Spleen (tissue), 11 donors: ENCODE measurements at regions not wholly inside any gene's neighbourhood (a gene's known extent, or its start where the extent isn't known, plus 50 kb on each side); places are given as distances from the start of the nearest gene placed in this dataset.

ENCODE experiments used
- DNase-seq: peaks from one replicate; pipeline ENCODE4 v3.0.0-alpha.2; 2020
- H3K27ac ChIP-seq, 8 donors: fragments of 200-600 bp; sonication (generic) in 7 of 8; 1 replicate in 4 of 8; 2 replicates in 4 of 8; pipeline versions ENCODE4 v1.5.0 to v1.8.0; 2016 to 2021; ENCODE audit warnings: inconsistent platforms in 4 of 8, mild to moderate bottlenecking in 4 of 8, moderate library complexity in 1 of 8
- H3K27me3 ChIP-seq, 7 donors: fragments of 200-600 bp; sonication (generic) in 6 of 7; replicated peaks in 1 of 7; 1 replicate in 4 of 7; 2 replicates in 3 of 7; pipeline versions ENCODE4 v1.5.0 to v1.8.0; 2016 to 2021; ENCODE audit warnings: inconsistent platforms in 3 of 7, mild to moderate bottlenecking in 1 of 7
- H3K36me3 ChIP-seq, 6 donors: fragments of 200-600 bp; sonication (generic) in 5 of 6; 1 replicate in 4 of 6; 2 replicates in 2 of 6; pipeline versions ENCODE4 v1.5.0 to v1.8.0; 2016 to 2021; ENCODE audit warnings: inconsistent platforms in 2 of 6
- H3K4me1 ChIP-seq, 6 donors: fragments of 200-600 bp; sonication (generic) in 5 of 6; 1 replicate in 3 of 6; 2 replicates in 3 of 6; pipeline versions ENCODE4 v1.5.0 to v1.8.0; 2016 to 2021; ENCODE audit warnings: inconsistent platforms in 3 of 6
- H3K4me3 ChIP-seq, 8 donors: fragments of 200-600 bp; sonication (generic) in 7 of 8; 1 replicate in 4 of 8; 2 replicates in 4 of 8; pipeline versions ENCODE4 v1.5.0 to v1.8.0; 2016 to 2021; ENCODE audit warnings: inconsistent platforms in 4 of 8, mild to moderate bottlenecking in 4 of 8, moderate library complexity in 2 of 8
- H3K9me3 ChIP-seq, 8 donors: fragments of 200-600 bp; sonication (generic) in 7 of 8; 1 replicate in 4 of 8; 2 replicates in 4 of 8; pipeline versions ENCODE4 v1.5.0 to v1.8.0; 2016 to 2021; ENCODE audit warnings: inconsistent platforms in 4 of 8
- POLR2A ChIP-seq, 3 donors: fragments of 450-650 bp; IDR thresholded peaks; one replicate each; pipeline ENCODE4 v1.5.1; 2017; ENCODE audit warnings: antibody characterized with exemption in 3 of 3, mild to moderate bottlenecking in 1 of 3
- POLR2AphosphoS5 ChIP-seq, 3 donors: sonication (generic); formaldehyde crosslinking; IDR thresholded peaks; one replicate each; pipeline ENCODE4 v1.5.1; 2017; ENCODE audit warnings: antibody characterized with exemption in 3 of 3
- WGBS, 5 donors: extraction: QIAGEN DNeasy Blood & Tissue Kit in 3 of 5; methylation state at CpG; one replicate each; pipeline versions ENCODE4 v1.1.5 to v1.1.7; 2013 to 2018; 5-methylcytosine and 5-hydroxymethylcytosine counted together
- intact Hi-C: fragments of 100-400 bp; cut with DNase I; formaldehyde crosslinking; loops from one replicate; pipeline ENCODE4 v1.15.0; 2023; ENCODE audit warnings: low total_unique reads
- TF ChIP-seq, protein P1 (sequence below), 11 experiments: fragments of 200-600 bp in 7 of 11; fragments of 450-650 bp in 4 of 11; sonication (generic) in 4 of 11; IDR thresholded peaks in 8 of 11; conservative IDR thresholded peaks in 3 of 11; 1 replicate in 7 of 11; 2 replicates in 4 of 11; pipeline versions ENCODE4 v1.4.0 to v1.8.0; 2016 to 2021; ENCODE audit warnings: antibody characterized with exemption in 11 of 11, inconsistent platforms in 4 of 11, mild to moderate bottlenecking in 1 of 11
- donor health status: healthy with polysubstance abuse.
- donor health status: DM: no; HTN: no; CAD: no; lungs with moderate emphysema.
- donor health status: DM: no; HTN: no; CAD: no.
- donor health status: Bipolar disorder and iron deficiency.
- donor health status: healthy.
- donor health status: DM: no; HTN: no; CAD: no.
- donor health status: DM: yes; HTN: yes; CAD: no.

DNA sequence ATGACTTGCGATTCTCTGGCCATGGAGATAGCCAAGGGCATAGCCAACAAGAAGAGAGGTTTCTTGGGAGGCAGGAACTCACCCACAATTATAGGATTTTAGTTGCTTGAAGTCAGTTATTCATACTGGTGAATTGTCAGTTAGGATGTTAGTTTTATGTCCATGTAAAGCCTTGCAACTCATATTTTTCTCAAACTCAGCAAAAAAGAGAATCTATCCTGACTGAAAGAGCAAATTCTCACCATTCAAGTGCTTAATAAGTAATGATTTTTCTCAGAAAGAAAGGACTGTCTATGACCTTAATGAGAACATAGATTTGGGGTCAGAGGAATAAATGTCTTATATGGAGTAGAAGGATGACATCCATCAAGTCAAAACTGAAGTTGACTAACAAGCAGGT lies 934.5 kb downstream of the STPG2 start:
- TF ChIP-seq, protein P1, sequence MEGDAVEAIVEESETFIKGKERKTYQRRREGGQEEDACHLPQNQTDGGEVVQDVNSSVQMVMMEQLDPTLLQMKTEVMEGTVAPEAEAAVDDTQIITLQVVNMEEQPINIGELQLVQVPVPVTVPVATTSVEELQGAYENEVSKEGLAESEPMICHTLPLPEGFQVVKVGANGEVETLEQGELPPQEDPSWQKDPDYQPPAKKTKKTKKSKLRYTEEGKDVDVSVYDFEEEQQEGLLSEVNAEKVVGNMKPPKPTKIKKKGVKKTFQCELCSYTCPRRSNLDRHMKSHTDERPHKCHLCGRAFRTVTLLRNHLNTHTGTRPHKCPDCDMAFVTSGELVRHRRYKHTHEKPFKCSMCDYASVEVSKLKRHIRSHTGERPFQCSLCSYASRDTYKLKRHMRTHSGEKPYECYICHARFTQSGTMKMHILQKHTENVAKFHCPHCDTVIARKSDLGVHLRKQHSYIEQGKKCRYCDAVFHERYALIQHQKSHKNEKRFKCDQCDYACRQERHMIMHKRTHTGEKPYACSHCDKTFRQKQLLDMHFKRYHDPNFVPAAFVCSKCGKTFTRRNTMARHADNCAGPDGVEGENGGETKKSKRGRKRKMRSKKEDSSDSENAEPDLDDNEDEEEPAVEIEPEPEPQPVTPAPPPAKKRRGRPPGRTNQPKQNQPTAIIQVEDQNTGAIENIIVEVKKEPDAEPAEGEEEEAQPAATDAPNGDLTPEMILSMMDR (IDR thresholded peaks at IDR 0.05 in 8 of 11, conservative IDR thresholded peaks at IDR 0.05 in 3 of 11) = no peak
- TF ChIP-seq POLR2AphosphoS5 (IDR thresholded peaks at IDR 0.05) = no peak
- no peak for TF ChIP-seq POLR2A (IDR thresholded peaks at IDR 0.05)
- Histone ChIP-seq H3K27ac (no peak overlapping the region), H3K27me3 (no peaks in the 10 kb centered on the region), H3K36me3 (no peaks in the 10 kb centered on the region), H3K4me3 (no peak overlapping the region), H3K4me1 (no peaks in the 10 kb centered on the region), H3K9me3 (no peaks in the 10 kb centered on the region)
- intact Hi-C loops = no loop called here
- DNase-seq = no peak
- WGBS, 5 donors = 53 to 77% (median 72%) methylated on average over 1 of the region's 1 CpG

DNA sequence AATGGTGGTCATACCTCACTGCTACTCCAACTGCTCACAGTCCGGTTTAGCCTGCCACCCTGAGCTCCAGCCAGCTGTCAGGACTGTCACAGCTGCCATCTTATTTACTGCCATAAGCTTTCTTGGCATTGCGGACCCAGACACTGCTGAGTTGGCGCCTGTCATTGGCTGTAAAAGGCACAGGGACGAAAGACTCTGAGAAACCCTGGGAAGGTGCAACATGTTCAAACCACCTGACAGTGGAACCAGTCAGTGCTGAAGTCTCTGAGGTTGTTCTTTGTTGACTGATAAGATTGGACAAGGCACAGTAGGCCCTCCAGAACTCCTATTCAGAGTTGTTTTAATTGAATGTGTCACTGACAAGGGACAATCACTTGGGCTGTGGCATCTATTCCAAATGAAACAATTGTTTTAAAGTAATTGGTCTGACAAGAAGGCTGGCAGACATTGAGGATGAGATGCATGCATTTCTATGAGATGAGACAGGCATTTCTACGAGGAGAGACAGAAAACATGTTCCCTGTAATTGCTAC lies 927.8 kb downstream of the STPG2 start:
- no peak for TF ChIP-seq POLR2AphosphoS5 (IDR thresholded peaks at IDR 0.05)
- TF ChIP-seq, protein P1 (IDR thresholded peaks at IDR 0.05 in 8 of 11, conservative IDR thresholded peaks at IDR 0.05 in 3 of 11) = no peak
- no peak for TF ChIP-seq POLR2A (IDR thresholded peaks at IDR 0.05)
- DNase-seq = no peak
- no peak overlapping the region for H3K27ac ChIP-seq
- intact Hi-C loops = no loop called here
- H3K4me3 ChIP-seq = no peak overlapping the region
- no peaks in the 10 kb centered on the region for H3K36me3 ChIP-seq
- no peaks in the 10 kb centered on the region for H3K27me3 ChIP-seq
- H3K4me1 ChIP-seq = no peaks in the 10 kb centered on the region
- 72 to 82% (median 79%) methylated on average over 5 of the region's 5 CpGs for WGBS, 5 donors
- H3K9me3 ChIP-seq = no peaks in the 10 kb centered on the region

DNA sequence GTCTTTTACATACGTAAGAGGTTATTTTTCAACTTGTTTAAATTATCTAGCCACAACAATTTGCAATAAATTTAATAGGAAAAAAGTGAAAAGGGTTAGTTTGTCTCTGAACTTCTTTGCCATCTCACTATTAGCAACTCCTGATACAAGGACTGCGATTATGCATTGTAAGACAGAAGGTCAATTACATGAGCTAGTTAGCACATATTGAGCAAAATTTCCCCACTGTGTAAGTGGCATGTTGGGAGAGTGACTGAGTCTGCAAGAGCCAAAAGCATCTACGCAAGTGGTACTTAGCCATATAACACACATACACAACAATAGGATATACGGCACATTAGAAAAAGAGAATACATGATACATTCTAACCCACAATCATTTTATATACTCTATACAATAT lies 927.2 kb downstream of the STPG2 start:
- Histone ChIP-seq H3K4me3 (no peak overlapping the region), H3K27me3 (no peaks in the 10 kb centered on the region), H3K9me3 (no peaks in the 10 kb centered on the region), H3K27ac (no peak overlapping the region), H3K4me1 (no peaks in the 10 kb centered on the region), H3K36me3 (no peaks in the 10 kb centered on the region)
- no peak for DNase-seq
- TF ChIP-seq POLR2A (IDR thresholded peaks at IDR 0.05) = no peak
- TF ChIP-seq POLR2AphosphoS5 (IDR thresholded peaks at IDR 0.05) = no peak
- TF ChIP-seq, protein P1 (IDR thresholded peaks at IDR 0.05 in 8 of 11, conservative IDR thresholded peaks at IDR 0.05 in 3 of 11) = no peak
- intact Hi-C loops = no loop called here
- WGBS, 5 donors = 77 to 92% (median 85%) methylated on average over 4 of the region's 4 CpGs

DNA sequence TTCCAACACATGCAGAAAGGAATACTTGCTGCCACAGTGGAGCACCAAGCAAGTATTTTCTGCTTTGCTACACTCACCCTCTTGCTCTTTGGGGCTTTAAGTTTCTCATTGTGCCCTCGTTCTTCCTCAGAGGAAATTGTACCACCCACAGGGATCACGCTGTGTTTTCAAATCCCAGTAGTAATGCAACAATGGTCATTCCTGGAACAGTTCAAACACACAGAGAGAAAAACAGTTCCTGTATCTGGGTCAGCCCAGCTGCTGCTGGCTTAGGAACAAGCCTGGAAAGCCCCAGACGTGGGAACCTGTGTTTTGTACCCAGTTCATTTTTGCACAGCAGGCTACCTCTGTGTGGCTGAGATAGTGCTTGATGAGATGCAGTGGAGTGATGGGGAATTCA lies 907.8 kb downstream of the STPG2 start:
- intact Hi-C loops = no loop called here
- no peaks in the 10 kb centered on the region for H3K4me1 ChIP-seq
- no peaks in the 10 kb centered on the region for H3K27me3 ChIP-seq
- no peak for DNase-seq
- H3K4me3 ChIP-seq = no peak overlapping the region
- peaks cover 0 to 5% (median 0%) of the 10 kb centered on the region in 8 donors for H3K9me3 ChIP-seq
- no peak overlapping the region for H3K27ac ChIP-seq
- no peaks in the 10 kb centered on the region for H3K36me3 ChIP-seq
- WGBS, 5 donors = 49 to 65% (median 56%) methylated on average over 3 of the region's 3 CpGs
- TF ChIP-seq, protein P1 (IDR thresholded peaks at IDR 0.05 in 8 of 11, conservative IDR thresholded peaks at IDR 0.05 in 3 of 11) = no peak
- TF ChIP-seq POLR2AphosphoS5 (IDR thresholded peaks at IDR 0.05) = no peak
- TF ChIP-seq POLR2A (IDR thresholded peaks at IDR 0.05) = no peak
